Endothelial cell of umbilical vein (primary cell): ENCODE measurements at regions not wholly inside any gene's neighbourhood (a gene's known extent, or its start where the extent isn't known, plus 50 kb on each side); places are given as distances from the start of the nearest gene placed in this dataset.

ENCODE experiments used
- BruUV-seq: library from RNA; stranded (reverse); fragments of 400-500 nt; replicated peaks from 2 replicates; lab custom pipeline; 2021; lab: Mats Ljungman, UMichigan
- CTCF ChIA-PET: fragments of 300-600, 350-600 bp; sonication (Branson Sonifier 250); formaldehyde crosslinking; loops from one replicate; lab custom pipeline; 2021; ENCODE audit warnings: antibody characterized with exemption, inconsistent platforms; lab: Charles Lee
- POLR2A ChIA-PET: fragments of 300-600, 350-600 bp; sonication (Branson Sonifier 250); formaldehyde crosslinking; loops from one replicate; lab custom pipeline; 2021; ENCODE audit warnings: antibody characterized with exemption, inconsistent platforms; lab: Charles Lee
- DNase-seq: peaks from one replicate; pipeline ENCODE4 v3.0.0-alpha.2; 2011; ENCODE audit warnings: low read depth, low spot score
- FAIRE-seq: peaks from 2 replicates; lab custom pipeline; 2011; peaks lifted over from hg19 to GRCh38; lab: Jason Lieb, UNC
- H2AFZ ChIP-seq: 2 replicates; pipeline ENCODE4 v1.6.0; 2012; ENCODE audit warnings: low read depth, low read length, control low read depth, inconsistent platforms
- H3K27ac ChIP-seq: 2 replicates; pipeline ENCODE4 v1.5.1; 2011; ENCODE audit warnings: low read depth, mild to moderate bottlenecking, control low read depth, low read length, moderate library complexity; ENCODE audit not compliant: insufficient read depth
- H3K27me3 ChIP-seq, 2 experiments: 2 replicates each; pipeline versions ENCODE4 v1.6.0 to v1.6.1; 2011; ENCODE audit warnings: low read length in 2 of 2, mixed read lengths in 1 of 2; ENCODE audit not compliant: control insufficient read depth in 2 of 2, insufficient read depth in 2 of 2
- H3K36me3 ChIP-seq, 2 experiments: 2 replicates in 1 of 2; 3 replicates in 1 of 2; pipeline ENCODE4 v1.5.1; 2011; ENCODE audit warnings: low read length in 2 of 2, mild to moderate bottlenecking in 1 of 2, moderate library complexity in 1 of 2; ENCODE audit not compliant: control insufficient read depth in 2 of 2, insufficient read depth in 2 of 2; ENCODE audit errors: extremely low read depth in 1 of 2
- H3K4me1 ChIP-seq: 3 replicates; pipeline ENCODE4 v1.5.1; 2011; ENCODE audit warnings: mild to moderate bottlenecking, low read length; ENCODE audit not compliant: control insufficient read depth, insufficient read depth; ENCODE audit errors: extremely low read depth
- H3K4me2 ChIP-seq: 2 replicates; pipeline ENCODE4 v1.6.1; 2011; ENCODE audit warnings: low read length, control low read depth, mixed read lengths; ENCODE audit not compliant: insufficient read depth
- H3K4me3 ChIP-seq, 3 experiments: fragments of 200-600 bp in 1 of 3; sonication (generic), shearing (Covaris generic) in 1 of 3; replicated peaks in 1 of 3; 2 replicates each; pipeline ENCODE4 v1.5.1; 2011 to 2016; ENCODE audit warnings: control low read depth in 3 of 3, low read length in 3 of 3, mild to moderate bottlenecking in 2 of 3, inconsistent platforms in 1 of 3, low read depth in 1 of 3, moderate library complexity in 1 of 3; ENCODE audit not compliant: insufficient read depth in 1 of 3
- H3K79me2 ChIP-seq: 2 replicates; pipeline ENCODE4 v1.6.0; 2012; ENCODE audit warnings: low read length, inconsistent platforms; ENCODE audit not compliant: control insufficient read depth, insufficient read depth
- H3K9ac ChIP-seq: replicated peaks from 2 replicates; pipeline ENCODE3; 2011; ENCODE audit warnings: low read length, control low read depth; ENCODE audit not compliant: insufficient read depth; ENCODE audit errors: extremely low read depth
- H3K9me1 ChIP-seq: replicated peaks from 3 replicates; pipeline ENCODE4 v1.6.0; 2011; ENCODE audit warnings: mild to moderate bottlenecking, low read length; ENCODE audit not compliant: control insufficient read depth, insufficient read depth; ENCODE audit errors: extremely low read depth
- H3K9me3 ChIP-seq: replicated peaks from 2 replicates; pipeline ENCODE4 v1.5.1; 2012; ENCODE audit warnings: low read length, inconsistent platforms; ENCODE audit not compliant: control insufficient read depth, insufficient read depth
- H4K20me1 ChIP-seq: replicated peaks from 2 replicates; pipeline ENCODE3; 2011; ENCODE audit warnings: mild to moderate bottlenecking, low read length; ENCODE audit not compliant: control insufficient read depth, insufficient read depth; ENCODE audit errors: extremely low read depth
- CTCF ChIP-seq, 2 donors: IDR thresholded peaks; 1 replicate in 1 of 2; 2 replicates in 1 of 2; pipeline ENCODE4 v1.5.1; 2011; ENCODE audit warnings: low read length in 2 of 2, mild to moderate bottlenecking in 2 of 2, moderate library complexity in 2 of 2, control low read depth in 1 of 2, inconsistent platforms in 1 of 2, low read depth in 1 of 2; ENCODE audit not compliant: insufficient read depth in 1 of 2; ENCODE audit errors: extremely low read depth in 1 of 2
- EZH2 ChIP-seq: IDR thresholded peaks from 2 replicates; pipeline ENCODE4 v1.6.1; 2012; ENCODE audit warnings: borderline replicate concordance, low read depth, mild to moderate bottlenecking, moderate library complexity, low read length, inconsistent platforms; ENCODE audit not compliant: severe bottlenecking
- FOS ChIP-seq: IDR thresholded peaks from 2 replicates; pipeline ENCODE4 v1.6.1; 2011; ENCODE audit warnings: mild to moderate bottlenecking, low read length, moderate library complexity, borderline replicate concordance; ENCODE audit not compliant: insufficient read depth
- GATA2 ChIP-seq: IDR thresholded peaks from 2 replicates; pipeline ENCODE4 v1.7.0; 2011; ENCODE audit warnings: low read depth, mild to moderate bottlenecking, moderate library complexity, mixed read lengths, low read length; ENCODE audit not compliant: insufficient read length, insufficient read depth
- JUN ChIP-seq: IDR thresholded peaks from 2 replicates; pipeline ENCODE4 v1.6.1; 2011; ENCODE audit warnings: borderline replicate concordance, low read depth; ENCODE audit not compliant: insufficient read length, insufficient read depth
- MAX ChIP-seq: IDR thresholded peaks from 2 replicates; pipeline ENCODE4 v1.6.1; 2011; ENCODE audit not compliant: insufficient read depth, insufficient read length
- MYC ChIP-seq: IDR thresholded peaks from one replicate; pipeline ENCODE4 v1.6.1; 2011; ENCODE audit warnings: mild to moderate bottlenecking, low read depth, low read length
- POLR2A ChIP-seq: IDR thresholded peaks from 2 replicates; pipeline ENCODE4 v1.6.1; 2012; ENCODE audit warnings: low read depth, mild to moderate bottlenecking, control low read depth, low read length
- POLR2AphosphoS5 ChIP-seq: IDR thresholded peaks from 2 replicates; pipeline ENCODE4 v1.6.1; 2012; ENCODE audit warnings: low read depth, mild to moderate bottlenecking, control low read depth, low read length, moderate library complexity; ENCODE audit not compliant: insufficient read depth
- dilution Hi-C: fragments of 300-500 bp; cut with MboI; formaldehyde crosslinking; loops from one replicate; pipeline ENCODE4 v1.15.0; 2019; ENCODE audit warnings: low sequenced_read_pairs; ENCODE audit not compliant: extremely low pct_ligation_motif_present
- intact Hi-C: fragments of 100-400 bp; cut with micrococcal nuclease; formaldehyde crosslinking; loops from one replicate; pipeline ENCODE4 v1.10.0; 2022

GRCh38 chr13:111502957-111503356 lies 182.5 kb downstream of the TEX29 start:
- BruUV-seq, result no TSS peak

More at GRCh38 chr13:111502957-111503356, 182.5 kb downstream of the TEX29 start:
- no peak for DNase-seq
- no peaks in the 10 kb centered on the region for H4K20me1 ChIP-seq
- CTCF ChIA-PET, result no interaction called here
- no peak overlapping the region for H3K4me3 ChIP-seq
- no peaks in the 10 kb centered on the region for H3K9me3 ChIP-seq
- no peak overlapping the region for H3K9ac ChIP-seq
- no peaks in the 10 kb centered on the region for H3K4me1 ChIP-seq
- no peaks in the 10 kb centered on the region for H3K36me3 ChIP-seq
- intact Hi-C loops (no loop called here), dilution Hi-C loops (no loop called here)
- no peaks in the 10 kb centered on the region for H3K9me1 ChIP-seq
- H3K27ac ChIP-seq, result no peak overlapping the region
- POLR2A ChIA-PET, result no interaction called here
- no peak overlapping the region for H3K4me2 ChIP-seq
- H3K79me2 ChIP-seq, result no peaks in the 10 kb centered on the region
- no peak for FAIRE-seq
- no peaks in the 10 kb centered on the region for H3K27me3 ChIP-seq
- no peak overlapping the region for H2AFZ ChIP-seq
- TF ChIP-seq JUN, result no peak
- no peak for TF ChIP-seq FOS
- TF ChIP-seq EZH2, result no peak
- no peak for TF ChIP-seq MAX
- TF ChIP-seq POLR2A, result no peak
- TF ChIP-seq MYC, result no peak
- no peak for TF ChIP-seq GATA2
- TF ChIP-seq POLR2AphosphoS5, result no peak
- no peak for TF ChIP-seq CTCF (IDR thresholded peaks at IDR 0.05; ENCODE audit: extremely low read depth in 1 of 2, insufficient read depth in 1 of 2, low read depth in 1 of 2, low read length in 2 of 2)
